HG03280 (cell line): ENCODE measurements at regions not wholly inside any gene's neighbourhood (a gene's known extent, or its start where the extent isn't known, plus 50 kb on each side); places are given as distances from the start of the nearest gene placed in this dataset.

Experiments used
- ATAC-seq: cut with Tn5 transposase; IDR thresholded peaks from one replicate; pipeline ENCODE4 v1.9.1; 2021; ENCODE audit warnings: mild to moderate bottlenecking, moderate library complexity; ENCODE audit not compliant: unreplicated experiment

DNA sequence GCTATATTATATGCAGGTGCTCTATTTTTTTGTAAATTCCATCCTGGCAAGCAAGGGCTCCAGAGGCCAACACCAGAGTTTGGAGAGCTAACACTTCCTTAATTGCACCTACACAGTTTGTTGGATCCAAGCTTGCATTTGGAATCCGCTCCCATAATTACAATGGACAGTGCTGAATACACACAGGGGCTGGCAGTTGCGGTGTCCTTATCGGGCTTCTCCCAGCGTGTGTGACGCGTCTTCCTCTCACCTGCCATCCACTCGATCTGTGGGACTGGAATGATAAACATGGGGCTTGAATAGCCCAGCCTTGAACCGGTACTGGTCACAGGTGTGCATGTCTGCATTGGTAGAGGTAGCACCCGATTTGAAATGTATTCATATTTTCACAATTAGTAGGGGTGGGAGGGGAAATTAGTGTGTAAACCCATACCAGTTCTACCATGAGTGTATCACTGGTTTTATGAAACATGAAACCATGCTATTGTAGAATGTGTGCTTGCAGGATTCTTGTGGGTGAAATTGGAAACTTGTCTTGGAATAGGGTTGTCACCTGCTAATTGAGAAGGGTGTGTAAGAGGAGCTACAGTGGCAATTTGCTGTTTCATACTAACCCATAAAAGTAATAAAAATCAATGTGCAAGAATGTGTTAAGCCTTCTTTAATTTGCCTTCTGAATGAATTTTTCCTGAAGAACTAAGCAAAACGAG is 316.5 kb downstream of the WDR11 start:
- no peak for ATAC-seq

GRCh38 chr10:121168545-121169216 is 317.5 kb downstream of the WDR11 start:
- ATAC-seq: no peak

GRCh38 chr10:121169406-121169805 is 318.2 kb downstream of the WDR11 start:
- ATAC-seq: no peak

DNA sequence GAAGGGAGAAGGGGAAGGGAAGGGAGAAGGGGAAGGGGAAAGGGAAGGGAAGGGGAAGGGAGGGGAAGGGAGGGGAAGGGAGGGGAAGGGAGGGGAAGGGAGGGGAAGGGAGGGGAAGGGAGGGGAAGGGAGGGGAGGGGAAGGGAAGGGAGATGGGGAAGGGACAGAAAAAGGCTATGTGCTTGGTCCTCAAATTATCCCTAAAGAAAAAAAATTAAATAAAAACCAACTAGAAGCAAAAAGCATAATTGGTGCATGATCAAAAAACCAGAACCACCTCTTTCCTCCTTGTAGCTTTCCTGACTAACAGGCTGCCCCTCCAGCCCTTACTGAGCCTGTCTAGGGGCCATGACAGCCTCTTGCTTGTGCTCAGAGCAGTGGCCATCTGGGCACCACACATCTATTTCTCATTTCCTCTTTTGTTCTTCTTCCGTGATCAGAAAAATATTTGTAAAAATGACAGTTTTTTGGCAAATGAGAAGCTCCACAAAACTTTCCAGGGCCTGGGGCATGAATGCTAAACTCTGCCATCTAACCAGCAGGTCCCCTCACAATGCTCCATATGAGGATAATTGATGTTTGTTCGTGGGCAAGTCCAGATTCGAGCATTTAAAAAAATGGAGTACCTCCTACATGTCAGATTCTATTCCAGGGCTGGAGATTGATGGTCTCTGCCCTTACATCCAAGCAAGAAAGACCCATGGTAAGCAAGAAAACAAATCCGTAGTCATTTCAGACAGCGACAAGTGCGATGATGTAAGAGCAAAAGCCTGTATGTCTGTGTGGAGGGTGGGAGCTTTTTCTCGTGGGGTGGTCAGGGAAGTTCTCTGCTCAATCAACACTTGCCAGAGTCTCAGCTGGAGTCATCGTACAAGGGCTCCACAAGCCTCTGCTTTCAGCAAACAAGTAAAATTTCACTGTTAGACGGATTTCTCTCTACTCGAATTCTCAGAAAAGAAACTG is 320.9 kb downstream of the WDR11 start:
- no peak for ATAC-seq

DNA sequence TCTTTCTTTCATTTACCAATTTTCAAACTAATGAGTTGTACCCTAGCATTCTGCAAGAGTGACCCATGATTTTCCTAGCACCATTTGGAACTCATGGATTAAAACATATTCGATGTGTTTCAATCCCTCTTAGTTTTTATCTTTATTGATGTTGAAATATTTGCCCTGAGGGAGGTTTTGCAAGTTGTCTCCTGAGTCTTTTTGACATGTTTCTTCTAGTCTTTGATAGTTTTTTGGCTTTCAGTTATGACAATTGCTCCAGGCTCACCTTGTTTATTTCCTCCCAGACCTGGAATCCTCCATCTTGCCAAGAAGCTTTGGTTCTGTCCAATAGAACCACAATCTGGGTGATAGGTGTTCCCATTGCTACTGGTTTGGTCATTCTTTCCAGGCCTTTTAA is 327.8 kb downstream of the WDR11 start:
- no peak for ATAC-seq

- no peak for ATAC-seq
These were observed 331.1 kb downstream of the WDR11 start for GRCh38 chr10:121182219-121182618.

DNA sequence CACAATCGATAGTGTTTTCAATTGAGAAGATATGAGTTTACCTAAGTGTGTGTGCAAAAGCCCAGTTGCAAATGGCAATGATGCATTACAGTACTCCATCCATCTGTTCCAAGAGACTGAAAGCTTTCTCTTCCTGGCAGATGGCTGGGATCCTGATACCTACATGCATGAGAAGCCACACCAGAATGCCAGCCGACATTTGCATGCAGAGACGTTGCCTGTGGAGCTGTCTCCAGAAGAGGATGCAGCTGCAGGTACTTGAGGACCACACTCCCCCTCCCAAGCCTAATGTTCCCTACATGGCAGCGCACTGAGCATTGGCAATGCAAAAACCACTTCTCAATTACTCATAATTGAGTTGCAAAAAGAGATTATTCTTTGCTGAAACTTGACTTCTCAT is 332.1 kb downstream of the WDR11 start:
- ATAC-seq: no peak

- ATAC-seq: no peak
These were observed 332.5 kb downstream of the WDR11 start for GRCh38 chr10:121183707-121184106.

DNA sequence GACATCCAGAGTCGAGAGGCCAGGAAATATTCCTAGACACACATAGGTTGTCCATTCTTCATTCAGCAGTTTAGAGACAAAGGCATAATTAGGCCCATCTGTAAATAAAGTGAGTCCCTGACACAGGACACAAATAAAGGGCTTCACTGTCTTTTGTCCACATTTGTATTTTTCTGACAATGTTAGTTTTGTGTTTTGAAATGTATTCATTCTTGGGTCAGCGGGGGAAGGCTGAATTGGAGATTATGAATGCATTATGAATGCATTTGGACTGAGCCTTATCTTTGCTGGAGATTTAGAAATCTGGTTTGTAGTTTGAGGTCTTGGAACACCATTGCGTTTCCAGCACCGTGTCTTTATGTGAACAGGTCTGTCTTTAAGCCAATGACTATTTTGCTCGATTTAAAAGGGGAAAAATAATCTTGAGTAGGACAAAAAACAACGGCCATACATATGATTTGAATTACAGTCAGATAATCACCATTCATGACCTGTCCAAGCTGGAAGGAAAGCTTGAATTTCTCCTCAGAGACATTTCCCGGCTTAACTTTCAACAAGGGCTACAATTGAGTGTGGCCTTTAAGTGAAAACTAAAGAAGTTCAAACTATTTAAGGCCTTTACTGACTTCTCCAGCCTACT is 334.8 kb downstream of the WDR11 start:
- no peak for ATAC-seq

- ATAC-seq: no peak
These were observed 336.2 kb downstream of the WDR11 start for GRCh38 chr10:121187391-121187790.

- ATAC-seq: no peak
These were observed 336.8 kb downstream of the WDR11 start for GRCh38 chr10:121188005-121188404.

DNA sequence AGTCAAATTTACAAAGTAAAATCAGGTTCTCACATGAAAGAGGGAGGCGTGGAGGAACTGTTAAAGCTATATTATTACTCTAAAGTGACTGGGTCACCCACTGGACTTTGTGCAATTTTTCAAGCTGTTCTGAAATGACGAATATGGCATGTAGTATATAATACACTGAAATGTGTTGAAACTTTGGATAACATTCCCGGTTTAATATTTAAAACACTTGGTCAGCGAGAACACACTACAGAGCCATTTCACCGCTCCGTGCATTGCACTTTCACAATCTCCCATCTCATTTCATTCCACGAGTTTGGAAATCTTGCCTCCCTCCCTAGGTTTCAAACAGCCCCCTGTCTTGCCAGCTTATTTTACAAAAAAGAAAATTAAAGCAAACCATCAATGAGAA is 337.9 kb downstream of the WDR11 start:
- ATAC-seq: no peak

- no peak for ATAC-seq
These were observed 343.7 kb downstream of the WDR11 start for GRCh38 chr10:121194696-121195523.

- no peak for ATAC-seq
These were observed 344.4 kb downstream of the WDR11 start for GRCh38 chr10:121195524-121195910.

DNA sequence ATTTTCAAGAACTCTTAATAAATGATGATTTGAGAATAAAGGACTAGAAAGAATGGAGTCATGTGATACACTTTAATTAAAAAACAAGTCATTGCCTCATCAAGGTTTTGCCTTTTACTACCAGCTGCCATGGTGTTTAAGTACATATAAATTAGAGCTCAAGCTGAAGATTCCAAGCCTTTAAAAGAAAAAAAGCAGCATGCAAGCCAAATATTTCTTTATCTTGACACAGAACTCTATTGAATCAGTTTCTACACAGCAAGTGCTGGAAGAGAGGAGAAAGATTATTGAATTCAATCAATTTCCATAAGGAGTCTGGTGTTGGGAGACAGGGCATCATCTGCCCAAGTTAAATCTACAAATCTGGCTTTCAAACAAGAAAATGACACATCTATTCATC is 347.9 kb downstream of the WDR11 start:
- no peak for ATAC-seq

DNA sequence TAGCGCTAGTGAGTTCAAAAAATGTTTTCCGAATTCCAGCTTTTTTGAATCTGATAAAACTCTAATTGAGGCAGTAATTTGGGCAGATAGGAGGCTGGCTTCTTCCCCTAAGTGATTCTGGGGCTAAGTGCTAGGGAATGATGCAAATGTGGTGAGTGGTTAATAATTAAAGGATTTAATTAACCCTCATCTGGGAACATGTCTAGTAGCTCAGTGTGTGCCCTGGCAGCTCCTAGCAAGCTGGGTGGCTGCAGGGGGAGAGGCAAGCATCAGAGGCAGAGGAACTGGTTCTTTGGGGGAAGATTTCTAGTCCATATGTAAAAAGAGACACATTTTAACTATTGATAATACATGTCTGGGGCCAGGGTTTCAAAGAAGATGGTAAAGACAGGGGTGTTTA is 354.5 kb downstream of the WDR11 start:
- no peak for ATAC-seq

DNA sequence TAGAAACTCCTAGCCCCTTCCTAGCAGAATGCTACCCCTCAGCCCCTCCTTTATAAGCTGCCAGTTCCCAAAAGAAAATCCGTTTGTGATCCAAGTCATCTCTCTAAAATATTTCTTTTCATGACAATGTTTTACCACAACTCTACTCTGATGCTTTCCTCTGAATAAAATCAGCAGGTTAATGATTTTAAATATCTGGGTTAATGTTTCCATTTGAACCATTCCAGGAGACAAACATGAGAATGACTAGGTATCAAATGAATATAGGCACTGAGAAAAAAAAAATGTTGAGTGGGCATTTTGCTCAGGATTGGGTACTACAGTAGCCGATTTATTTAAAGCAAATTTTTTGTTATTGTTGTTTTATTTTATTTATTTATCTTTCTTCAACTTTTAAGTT is 360.3 kb downstream of the WDR11 start:
- no peak for ATAC-seq

DNA sequence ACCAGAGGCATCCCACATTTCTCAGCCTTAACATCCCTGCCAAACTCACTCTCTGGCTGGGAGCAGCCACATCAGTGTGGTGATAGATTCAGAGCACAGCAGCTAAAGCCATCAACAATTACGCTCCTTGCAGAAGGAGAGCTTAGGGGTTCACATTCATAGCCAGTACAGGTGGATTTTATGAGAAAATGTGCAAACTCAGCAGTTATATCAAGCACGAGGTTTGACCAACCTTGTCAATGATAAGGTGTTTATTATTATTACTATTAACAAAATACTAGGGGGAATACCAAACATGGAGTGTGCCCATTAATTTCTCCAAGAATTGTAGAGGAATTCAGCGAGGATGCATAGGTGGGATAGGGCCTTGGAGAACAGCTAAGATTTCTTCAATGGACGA is 362.3 kb downstream of the WDR11 start:
- ATAC-seq: no peak

DNA sequence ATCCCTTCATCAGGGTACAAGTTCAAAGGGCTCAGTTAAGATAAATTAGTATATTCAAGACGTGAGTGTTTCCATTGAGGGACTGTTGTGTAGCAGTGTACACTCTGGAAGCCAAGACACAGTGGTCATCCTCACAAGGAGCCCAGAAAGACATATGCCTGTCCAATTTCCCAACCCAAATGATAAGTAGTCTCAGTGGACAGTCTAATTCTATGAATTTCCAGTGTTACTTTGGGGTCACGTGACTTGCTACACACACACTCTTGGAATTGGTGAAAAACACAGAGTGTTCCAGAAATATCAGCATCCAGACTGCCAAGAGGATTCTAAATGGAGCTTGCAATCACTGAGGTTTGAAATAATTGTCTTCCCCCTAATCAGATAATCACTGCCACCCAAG is 365.1 kb downstream of the WDR11 start:
- ATAC-seq: no peak

DNA sequence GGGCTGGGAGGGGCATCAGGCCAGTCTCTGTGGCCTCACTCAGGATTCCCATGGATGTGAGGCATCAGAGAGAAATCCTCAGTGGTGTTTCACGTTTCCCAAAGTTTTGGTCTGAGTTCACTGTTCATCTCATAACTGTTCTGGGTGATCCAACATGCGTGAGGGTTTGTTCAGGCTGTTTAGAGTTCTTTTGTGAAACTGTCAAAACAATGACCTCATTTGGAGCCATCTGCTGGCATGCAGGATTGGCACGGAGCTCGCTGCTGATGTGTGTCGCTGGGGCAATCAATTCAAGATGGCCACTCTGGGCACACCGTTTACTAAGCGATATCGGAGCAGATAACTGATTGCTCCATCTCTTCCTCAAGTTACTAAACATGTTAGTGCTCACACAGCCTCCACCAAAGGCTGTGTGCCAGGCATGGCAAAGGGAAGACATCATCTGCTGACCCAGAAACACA is 365.6 kb downstream of the WDR11 start:
- no peak for ATAC-seq
